Esophagus squamous epithelium (tissue), 5 donors: ENCODE measurements at regions not wholly inside any gene's neighbourhood (a gene's known extent, or its start where the extent isn't known, plus 50 kb on each side); places are given as distances from the start of the nearest gene placed in this dataset.
"Not testable (repeated sequence)": the region's sequence is repeated elsewhere in the genome, so short reads cannot be mapped to it uniquely, and the experiment has no call there.

Experiments used
- DNase-seq: peaks from one replicate; lab custom pipeline; 2025; lab: John Stamatoyannopoulos, UW
- H3K27ac ChIP-seq, 4 donors: fragments of 200-600 bp; sonication (generic); one replicate each; pipeline ENCODE4 v1.5.1; 2016 to 2019; ENCODE audit warnings: mild to moderate bottlenecking in 1 of 4
- H3K27me3 ChIP-seq, 4 donors: fragments of 200-600 bp; sonication (generic); 1 replicate in 3 of 4; 2 replicates in 1 of 4; pipeline versions ENCODE4 v1.5.1 to v1.6.0; 2017 to 2021; ENCODE audit warnings: antibody characterized with exemption in 1 of 4
- H3K36me3 ChIP-seq, 3 donors: fragments of 200-600 bp; sonication (generic); one replicate each; pipeline ENCODE4 v1.5.1; 2016 to 2019
- H3K4me1 ChIP-seq, 3 donors: fragments of 200-600 bp; sonication (generic); one replicate each; pipeline ENCODE4 v1.5.1; 2017 to 2019
- H3K4me3 ChIP-seq, 4 donors: fragments of 200-600 bp; sonication (generic); 1 replicate in 3 of 4; 2 replicates in 1 of 4; pipeline ENCODE4 v1.5.1; 2016 to 2019; ENCODE audit warnings: mild to moderate bottlenecking in 2 of 4, moderate library complexity in 1 of 4
- H3K9me3 ChIP-seq, 3 donors: fragments of 200-600 bp; sonication (generic); one replicate each; pipeline ENCODE4 v1.5.1; 2016 to 2019
- CTCF ChIP-seq, 6 experiments: fragments of 450-650 bp in 4 of 6; fragments of 200-600 bp in 2 of 6; sonication (generic) in 2 of 6; IDR thresholded peaks; one replicate each; pipeline ENCODE4 v1.5.1; 2016 to 2019; ENCODE audit warnings: antibody characterized with exemption in 6 of 6, mild to moderate bottlenecking in 4 of 6, moderate library complexity in 4 of 6
- POLR2A ChIP-seq, 4 donors: fragments of 450-650 bp; IDR thresholded peaks; one replicate each; pipeline ENCODE4 v1.6.1; 2017; ENCODE audit warnings: antibody characterized with exemption in 4 of 4, mild to moderate bottlenecking in 4 of 4, moderate library complexity in 3 of 4
- WGBS, 2 donors: methylation state at CpG; one replicate each; pipeline ENCODE4 v1.1.5; 2018; 5-methylcytosine and 5-hydroxymethylcytosine counted together
- intact Hi-C: fragments of 100-400 bp; cut with DNase I; formaldehyde crosslinking; loops from one replicate; pipeline ENCODE4 v1.15.0; 2022
- donor health status: DM: yes; HTN: yes; CAD: no.

GRCh38 chr4:116132946-116133345, 952.4 kb downstream of the TRAM1L1 start:
- TF ChIP-seq POLR2A (IDR thresholded peaks at IDR 0.05) (no peak), CTCF (IDR thresholded peaks at IDR 0.05) (no peak)
- intact Hi-C loops, result no loop called here
- H3K4me3 ChIP-seq, result no peak overlapping the region
- no peaks in the 10 kb centered on the region for H3K27me3 ChIP-seq
- no peaks in the 10 kb centered on the region for H3K36me3 ChIP-seq
- WGBS, 2 donors, result 80 to 88% methylated on average over 3 of the region's 3 CpGs
- no peaks in the 10 kb centered on the region for H3K4me1 ChIP-seq
- no peak overlapping the region for H3K27ac ChIP-seq
- no peaks in the 10 kb centered on the region for H3K9me3 ChIP-seq
- DNase-seq, result no peak

- no peak for DNase-seq
- Histone ChIP-seq H3K36me3 (no peaks in the 10 kb centered on the region), H3K9me3 (no peaks in the 10 kb centered on the region), H3K4me1 (no peaks in the 10 kb centered on the region), H3K27me3 (no peaks in the 10 kb centered on the region), H3K4me3 (no peak overlapping the region), H3K27ac (no peak overlapping the region)
- intact Hi-C loops, result no loop called here
- 80 to 91% methylated on average over 2 of the region's 2 CpGs for WGBS, 2 donors
- TF ChIP-seq CTCF (IDR thresholded peaks at IDR 0.05) (no peak), POLR2A (IDR thresholded peaks at IDR 0.05) (no peak)
Measured at GRCh38 chr4:116126794-116127193, 958.6 kb downstream of the TRAM1L1 start.

GRCh38 chr4:116122124-116122523, 963.3 kb downstream of the TRAM1L1 start:
- DNase-seq, result no peak
- no peak overlapping the region for H3K4me3 ChIP-seq
- TF ChIP-seq POLR2A (IDR thresholded peaks at IDR 0.05), result no peak
- TF ChIP-seq CTCF (IDR thresholded peaks at IDR 0.05), result no peak
- H3K4me1 ChIP-seq, result no peaks in the 10 kb centered on the region
- no peaks in the 10 kb centered on the region for H3K27me3 ChIP-seq
- WGBS, 2 donors, result 29 to 32% methylated on average over 1 of the region's 1 CpG
- H3K36me3 ChIP-seq, result no peaks in the 10 kb centered on the region
- H3K27ac ChIP-seq, result no peak overlapping the region
- intact Hi-C loops, result no loop called here
- no peaks in the 10 kb centered on the region for H3K9me3 ChIP-seq

- TF ChIP-seq CTCF (IDR thresholded peaks at IDR 0.05) (no peak), POLR2A (IDR thresholded peaks at IDR 0.05) (no peak)
- intact Hi-C loops, result no loop called here
- WGBS, 2 donors, result 26 to 51% methylated on average over 3 of the region's 3 CpGs
Measured at GRCh38 chr4:116118221-116118620, 967.2 kb downstream of the TRAM1L1 start.

GRCh38 chr4:116112861-116113260, 972.5 kb downstream of the TRAM1L1 start:
- H3K36me3 ChIP-seq, intact Hi-C loops, H3K27me3 ChIP-seq, DNase-seq, H3K27ac ChIP-seq, H3K4me3 ChIP-seq, H3K9me3 ChIP-seq, H3K4me1 ChIP-seq: not testable (repeated sequence)
- 79 to 86% methylated on average over 3 of the region's 3 CpGs for WGBS, 2 donors

More at GRCh38 chr4:116118221-116118620, 967.2 kb downstream of the TRAM1L1 start:
- Histone ChIP-seq H3K4me1 (no peaks in the 10 kb centered on the region), H3K9me3 (no peaks in the 10 kb centered on the region), H3K4me3 (no peak overlapping the region), H3K36me3 (no peaks in the 10 kb centered on the region), H3K27ac (no peak overlapping the region), H3K27me3 (no peaks in the 10 kb centered on the region)
- no peak for DNase-seq

- 66 to 74% methylated on average over 3 of the region's 3 CpGs for whole genome bisulfite sequencing, 2 donors
- TF ChIP-seq POLR2A (IDR thresholded peaks at IDR 0.05) (no peak), CTCF (IDR thresholded peaks at IDR 0.05) (no peak)
- no peak overlapping the region for H3K27ac ChIP-seq
- intact Hi-C loops, result no loop called here
- H3K9me3 ChIP-seq, result no peaks in the 10 kb centered on the region
- DNase-seq, result no peak
- no peaks in the 10 kb centered on the region for H3K36me3 ChIP-seq
- no peaks in the 10 kb centered on the region for H3K4me1 ChIP-seq
- no peak overlapping the region for H3K4me3 ChIP-seq
- H3K27me3 ChIP-seq, result no peaks in the 10 kb centered on the region
Measured at GRCh38 chr4:116110713-116111112, 974.7 kb downstream of the TRAM1L1 start.
